ENCODE measurements at regions not wholly inside any gene's neighbourhood (a gene's known extent, or its start where the extent isn't known, plus 50 kb on each side); places are given as distances from the start of the nearest gene placed in this dataset.
A peak's percentile ranks its signal among the peaks of the same experiment; 100 is the strongest.

DNA sequence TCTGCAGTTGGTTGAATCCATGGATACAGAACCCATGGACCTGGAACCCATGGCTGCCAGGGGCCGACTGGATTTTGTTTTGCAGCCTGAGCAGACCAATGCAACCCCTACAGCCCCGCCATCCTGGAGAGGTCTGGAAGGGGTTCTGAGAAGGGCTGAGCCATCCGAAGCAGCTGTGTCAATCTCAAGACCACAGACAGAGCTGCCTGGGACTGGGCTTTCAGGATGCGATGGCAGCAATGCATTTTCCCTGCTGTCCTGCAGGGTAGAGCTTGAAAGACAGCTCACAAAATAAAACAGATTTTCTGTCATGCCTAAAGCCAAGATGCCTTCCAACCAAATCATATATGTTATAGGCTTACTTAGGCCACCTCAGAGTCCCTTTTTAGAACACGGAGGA lies 125.8 kb upstream of the NXT1 start:
- Histone ChIP-seq H3K27me3 (ENCODE audit: control insufficient read depth, insufficient read depth, low read length) (no peaks in the 10 kb centered on the region), H3K36me3 (replicated peaks; ENCODE audit: control insufficient read depth, insufficient read depth, low read length) (no peaks in the 10 kb centered on the region), H3K4me3 (ENCODE audit: insufficient read depth, low read depth, low read length) (no peak overlapping the region)
- DNase-seq, result no peak

DNA sequence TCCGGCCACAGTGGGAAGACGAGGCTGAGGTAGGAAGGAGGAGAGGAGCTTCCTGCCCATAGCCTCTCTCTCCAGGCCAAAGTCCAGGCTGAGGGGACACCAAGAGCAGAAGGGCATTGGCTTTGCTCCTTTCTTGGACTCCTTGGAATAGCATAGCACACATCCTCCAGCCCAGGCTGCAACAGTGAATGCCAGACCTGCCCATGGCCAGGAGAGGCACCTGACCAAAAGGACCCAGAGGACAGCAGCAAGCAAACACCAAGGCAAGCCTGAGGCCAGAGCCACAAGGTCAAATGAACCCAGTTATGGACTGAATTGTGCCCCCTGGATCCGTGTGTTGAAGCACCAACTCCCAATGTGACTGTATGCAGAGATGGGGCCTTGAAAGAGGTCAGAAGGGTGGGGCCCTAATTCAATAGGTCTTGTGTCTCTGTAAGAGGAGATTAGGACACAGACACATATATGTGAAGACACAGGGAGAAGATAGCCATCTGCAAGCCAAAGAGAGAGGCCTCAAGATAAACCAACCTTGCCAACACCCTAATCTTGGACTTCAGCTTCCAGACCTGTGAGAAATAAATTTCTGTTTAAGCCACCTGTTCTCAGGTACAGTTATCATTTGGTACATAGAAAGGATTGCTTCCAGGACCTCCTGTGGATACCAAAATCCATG lies 126.5 kb upstream of the NXT1 start:
- H3K36me3 ChIP-seq (replicated peaks; ENCODE audit: control insufficient read depth, insufficient read depth, low read length), result no peaks in the 10 kb centered on the region
- DNase-seq, result no peak
- H3K27me3 ChIP-seq (ENCODE audit: control insufficient read depth, insufficient read depth, low read length), result no peaks in the 10 kb centered on the region
- no peak overlapping the region for H3K4me3 ChIP-seq (ENCODE audit: insufficient read depth, low read depth, low read length)

DNA sequence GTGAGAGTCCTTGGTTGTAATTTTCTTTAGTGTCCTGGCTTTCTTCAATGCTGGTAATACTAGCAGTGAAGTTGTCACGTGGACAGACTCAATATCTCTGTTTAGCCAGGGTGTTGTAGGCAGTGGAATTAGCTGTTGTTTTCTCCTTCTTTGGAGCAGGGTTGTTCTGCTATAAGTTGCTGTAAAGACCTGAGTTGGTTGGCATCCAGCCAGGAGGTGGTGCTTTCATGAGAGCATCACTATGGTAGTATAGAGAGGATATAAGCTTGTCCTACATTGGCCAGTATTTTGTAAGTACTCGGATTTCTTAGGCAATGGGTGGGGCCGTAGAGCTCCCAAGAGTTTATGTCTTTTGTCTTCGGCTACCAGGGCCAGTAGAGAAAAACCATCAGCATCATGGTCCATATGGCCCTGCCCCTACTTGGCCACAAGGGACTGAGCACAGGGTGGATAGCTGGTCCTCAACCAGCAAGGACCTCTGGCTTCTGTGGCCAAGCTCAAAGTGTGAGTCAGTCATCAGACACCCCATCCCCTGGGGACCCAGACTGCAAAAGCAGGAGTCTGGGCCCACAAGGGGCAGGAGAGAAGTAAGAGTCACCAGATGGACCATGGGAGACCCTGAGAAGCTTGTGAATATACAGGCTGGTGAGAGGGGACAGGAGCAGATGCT lies 127.9 kb upstream of the NXT1 start:
- no peak for DNase-seq
- H3K4me3 ChIP-seq (ENCODE audit: insufficient read depth, low read depth, low read length), result no peak overlapping the region
- no peaks in the 10 kb centered on the region for H3K36me3 ChIP-seq (replicated peaks; ENCODE audit: control insufficient read depth, insufficient read depth, low read length)
- H3K27me3 ChIP-seq (ENCODE audit: control insufficient read depth, insufficient read depth, low read length), result no peaks in the 10 kb centered on the region

- H3K4me3 ChIP-seq (ENCODE audit: insufficient read depth, low read depth, low read length), result no peak overlapping the region
- DNase-seq, result no peak
- H3K36me3 ChIP-seq (replicated peaks; ENCODE audit: control insufficient read depth, insufficient read depth, low read length), result no peaks in the 10 kb centered on the region
- no peaks in the 10 kb centered on the region for H3K27me3 ChIP-seq (ENCODE audit: control insufficient read depth, insufficient read depth, low read length)
Observed at GRCh38 chr20:23217023-23217422, 130.9 kb upstream of the CD93 start.

- no peaks in the 10 kb centered on the region for H3K27me3 ChIP-seq (ENCODE audit: control insufficient read depth, insufficient read depth, low read length)
- H3K36me3 ChIP-seq (replicated peaks; ENCODE audit: control insufficient read depth, insufficient read depth, low read length), result no peaks in the 10 kb centered on the region
- H3K4me3 ChIP-seq (ENCODE audit: insufficient read depth, low read depth, low read length), result no peak overlapping the region
- no peak for DNase-seq
Observed at GRCh38 chr20:23215344-23215995, 129.3 kb upstream of the CD93 start.

DNA sequence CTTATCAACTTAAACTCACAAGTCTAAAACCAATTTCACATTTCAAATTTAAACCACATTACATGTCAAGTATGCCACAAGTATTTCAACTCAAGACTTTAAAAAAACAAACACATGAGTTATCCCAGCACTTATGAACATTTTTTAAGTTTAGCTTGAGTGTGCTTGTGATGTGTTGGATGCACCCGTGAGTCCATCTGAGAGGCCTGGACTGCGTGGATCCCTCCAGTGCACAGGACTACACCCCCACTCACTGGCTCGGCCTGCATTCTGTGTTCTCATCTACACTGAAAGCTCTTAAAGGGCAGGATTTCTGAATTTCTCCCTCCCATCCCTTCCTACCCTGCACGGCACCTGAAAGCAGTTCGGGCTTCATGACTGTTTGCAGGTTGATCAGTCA lies 128.8 kb upstream of the CD93 start:
- DNase-seq, result no peak
- no peaks in the 10 kb centered on the region for H3K36me3 ChIP-seq (replicated peaks; ENCODE audit: control insufficient read depth, insufficient read depth, low read length)
- no peaks in the 10 kb centered on the region for H3K27me3 ChIP-seq (ENCODE audit: control insufficient read depth, insufficient read depth, low read length)
- H3K4me3 ChIP-seq (ENCODE audit: insufficient read depth, low read depth, low read length), result no peak overlapping the region

DNA sequence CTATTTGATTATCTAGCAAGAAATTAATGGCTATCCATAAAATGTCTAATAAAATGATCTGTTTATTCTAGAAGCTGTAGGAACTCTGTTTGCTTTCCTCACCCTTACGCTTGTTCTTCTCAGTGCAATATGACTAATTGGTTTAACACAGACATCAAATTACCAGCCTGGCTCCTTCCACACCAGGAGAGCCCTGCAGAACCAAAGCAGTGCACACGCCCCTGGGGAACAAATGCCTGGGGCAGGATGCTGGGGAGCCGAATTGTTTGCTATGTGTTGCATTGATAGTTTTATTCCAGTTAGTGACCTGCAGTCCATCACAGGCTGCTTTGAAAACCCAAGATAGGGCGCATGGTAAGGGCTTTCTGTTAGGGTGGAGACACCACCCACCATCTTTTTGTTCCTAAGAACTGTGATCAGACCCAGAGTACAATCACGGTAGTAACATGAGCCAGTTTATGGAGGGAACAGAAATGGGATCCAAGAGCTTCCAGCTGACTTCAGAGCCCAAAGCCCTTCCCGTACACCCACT lies 126.4 kb upstream of the CD93 start:
- H3K27me3 ChIP-seq (ENCODE audit: control insufficient read depth, insufficient read depth, low read length), result no peaks in the 10 kb centered on the region
- no peak for DNase-seq
- H3K4me3 ChIP-seq (ENCODE audit: insufficient read depth, low read depth, low read length), result no peak overlapping the region
- H3K36me3 ChIP-seq (replicated peaks; ENCODE audit: control insufficient read depth, insufficient read depth, low read length), result no peaks in the 10 kb centered on the region

- no peaks in the 10 kb centered on the region for H3K27me3 ChIP-seq (ENCODE audit: control insufficient read depth, insufficient read depth, low read length)
- DNase-seq, result no peak
- no peaks in the 10 kb centered on the region for H3K36me3 ChIP-seq (replicated peaks; ENCODE audit: control insufficient read depth, insufficient read depth, low read length)
- no peak overlapping the region for H3K4me3 ChIP-seq (ENCODE audit: insufficient read depth, low read depth, low read length)
Observed at GRCh38 chr20:23212011-23212410, 125.9 kb upstream of the CD93 start.

DNA sequence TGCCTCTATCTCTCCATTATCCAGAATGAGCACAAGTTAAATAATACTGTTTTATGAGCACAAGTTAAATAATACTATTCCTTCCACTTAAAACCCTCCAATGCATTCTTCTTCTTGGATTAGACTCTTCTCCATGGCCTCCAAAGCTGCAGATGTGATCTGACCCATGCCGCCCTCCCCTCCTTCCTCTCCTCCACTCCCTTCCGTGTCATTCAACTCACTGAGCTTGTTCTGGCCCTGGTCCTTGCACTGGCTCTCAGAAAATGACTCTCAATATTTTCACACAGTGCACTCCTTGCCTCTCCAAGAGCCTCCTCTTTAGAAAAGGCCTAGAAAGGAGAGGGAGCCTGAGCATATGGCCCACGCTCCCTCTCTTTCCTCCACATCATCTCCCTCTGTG lies 125.0 kb upstream of the CD93 start:
- Histone ChIP-seq H3K27me3 (ENCODE audit: control insufficient read depth, insufficient read depth, low read length) (no peaks in the 10 kb centered on the region), H3K4me3 (ENCODE audit: insufficient read depth, low read depth, low read length) (no peak overlapping the region)

DNA sequence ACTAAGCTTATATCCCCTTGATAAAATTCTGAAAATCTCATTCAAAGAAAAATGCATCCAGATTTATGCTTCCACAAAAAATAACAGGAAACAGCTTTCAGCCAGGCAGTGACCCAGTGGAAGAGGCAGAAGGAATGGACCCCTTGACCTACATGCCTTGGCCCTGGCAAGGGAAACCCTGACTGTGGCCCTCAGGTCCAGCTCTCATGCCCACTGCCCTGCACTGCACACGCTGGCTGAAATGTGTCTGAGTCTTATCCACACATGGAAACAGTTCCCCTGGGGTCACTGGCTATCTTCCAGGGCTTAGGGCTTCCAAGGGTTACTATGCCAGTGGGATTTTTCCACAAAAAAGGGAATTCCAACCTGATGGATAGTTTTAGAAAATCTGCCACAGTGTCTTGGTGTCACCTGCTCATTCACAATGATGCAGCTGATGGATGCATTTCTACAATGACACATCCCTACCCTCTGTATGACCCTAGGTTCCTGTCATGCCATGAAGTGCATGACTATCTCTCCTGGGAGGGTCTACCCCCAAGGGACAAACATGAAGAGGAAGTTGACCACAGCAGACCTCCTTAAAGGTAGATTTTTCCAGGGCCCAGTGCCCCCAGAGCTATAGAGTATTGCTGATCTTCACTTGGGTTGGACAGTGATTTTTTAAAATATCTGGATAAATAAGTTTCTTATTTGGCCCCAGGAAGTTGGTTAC lies 121.9 kb upstream of the CD93 start:
- Histone ChIP-seq H3K4me3 (ENCODE audit: insufficient read depth, low read depth, low read length) (no peak overlapping the region), H3K36me3 (replicated peaks; ENCODE audit: control insufficient read depth, insufficient read depth, low read length) (no peaks in the 10 kb centered on the region), H3K27me3 (ENCODE audit: control insufficient read depth, insufficient read depth, low read length) (no peaks in the 10 kb centered on the region; the same call in 1 of the 2 replicates)
- DNase-seq, result no peak

More for the DNA sequence above, 125.0 kb upstream of the CD93 start:
- H3K36me3 ChIP-seq (replicated peaks; ENCODE audit: control insufficient read depth, insufficient read depth, low read length), result no peaks in the 10 kb centered on the region
- DNase-seq, result no peak

GRCh38 chr20:23206995-23207394 lies 120.9 kb upstream of the CD93 start:
- no peak for DNase-seq
- Histone ChIP-seq H3K4me3 (ENCODE audit: insufficient read depth, low read depth, low read length) (no peak overlapping the region), H3K36me3 (replicated peaks; ENCODE audit: control insufficient read depth, insufficient read depth, low read length) (no peaks in the 10 kb centered on the region), H3K27me3 (ENCODE audit: control insufficient read depth, insufficient read depth, low read length) (no peaks in the 10 kb centered on the region; the same call in 1 of the 2 replicates)

DNA sequence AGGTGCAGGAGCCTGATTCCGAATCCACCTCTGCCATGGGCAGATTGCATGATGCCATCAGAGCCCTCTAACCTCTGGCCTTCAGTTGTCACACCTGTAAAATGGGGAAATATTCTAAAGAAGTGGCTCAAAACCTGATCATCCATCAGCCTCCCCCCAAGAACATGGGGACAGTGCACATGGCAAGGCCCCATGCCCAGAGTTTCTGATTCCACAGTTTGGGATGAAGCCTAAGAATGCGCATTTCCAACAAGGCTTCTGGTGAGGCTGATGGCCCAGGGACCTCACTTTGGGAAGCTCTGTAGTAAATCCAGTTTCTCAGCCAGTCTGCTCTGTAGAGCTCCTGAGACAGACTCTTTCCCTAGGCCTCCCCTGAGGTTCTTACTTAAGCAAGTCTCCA lies 119.9 kb upstream of the CD93 start:
- Histone ChIP-seq H3K4me3 (ENCODE audit: insufficient read depth, low read depth, low read length) (no peak overlapping the region), H3K36me3 (replicated peaks; ENCODE audit: control insufficient read depth, insufficient read depth, low read length) (no peaks in the 10 kb centered on the region), H3K27me3 (ENCODE audit: control insufficient read depth, insufficient read depth, low read length) (no peaks in the 10 kb centered on the region; the same call in 1 of the 2 replicates)
- no peak for DNase-seq

- no peaks in the 10 kb centered on the region; the same call in 1 of the 2 replicates for H3K27me3 ChIP-seq (ENCODE audit: control insufficient read depth, insufficient read depth, low read length)
- H3K4me3 ChIP-seq (ENCODE audit: insufficient read depth, low read depth, low read length), result no peak overlapping the region
- H3K36me3 ChIP-seq (replicated peaks; ENCODE audit: control insufficient read depth, insufficient read depth, low read length), result no peaks in the 10 kb centered on the region
- peak; percentile 45 for DNase-seq
Observed at GRCh38 chr20:23205611-23206041, 119.5 kb upstream of the CD93 start.

DNA sequence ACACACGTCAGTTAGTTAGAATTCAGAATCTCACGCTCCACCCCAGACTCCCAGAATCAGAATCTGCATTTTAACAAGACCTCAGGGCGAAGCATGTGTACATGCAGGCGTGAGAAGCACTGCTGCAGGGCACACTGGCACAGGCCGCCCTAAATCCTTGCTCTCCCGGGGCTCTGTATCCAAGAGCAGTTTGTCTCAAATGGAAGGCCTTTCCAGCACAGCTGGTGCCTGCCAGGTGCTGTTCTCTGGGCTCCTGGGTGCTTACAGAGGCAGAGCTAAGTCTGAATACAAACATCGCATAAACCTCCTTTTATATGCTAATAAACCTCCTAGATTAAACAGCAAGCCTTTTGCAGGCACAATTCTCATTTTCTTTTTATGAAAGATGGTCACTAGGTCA lies 119.1 kb upstream of the CD93 start:
- no peaks in the 10 kb centered on the region; the same call in 1 of the 2 replicates for H3K27me3 ChIP-seq (ENCODE audit: control insufficient read depth, insufficient read depth, low read length)
- no peaks in the 10 kb centered on the region for H3K36me3 ChIP-seq (replicated peaks; ENCODE audit: control insufficient read depth, insufficient read depth, low read length)
- peak; percentile 49 for DNase-seq
- H3K4me3 ChIP-seq (ENCODE audit: insufficient read depth, low read depth, low read length), result no peak overlapping the region
